GM21526 (cell line): ENCODE measurements at regions not wholly inside any gene's neighbourhood (a gene's known extent, or its start where the extent isn't known, plus 50 kb on each side); places are given as distances from the start of the nearest gene placed in this dataset.

Experiments used
- ATAC-seq: cut with Tn5 transposase; IDR thresholded peaks from one replicate; pipeline ENCODE4 v1.9.1; 2021; ENCODE audit warnings: moderate library complexity; ENCODE audit not compliant: unreplicated experiment, low FRiP score

GRCh38 chr22:47296405-47297260, 534.2 kb downstream of the TBC1D22A start:
- no peak for ATAC-seq

DNA sequence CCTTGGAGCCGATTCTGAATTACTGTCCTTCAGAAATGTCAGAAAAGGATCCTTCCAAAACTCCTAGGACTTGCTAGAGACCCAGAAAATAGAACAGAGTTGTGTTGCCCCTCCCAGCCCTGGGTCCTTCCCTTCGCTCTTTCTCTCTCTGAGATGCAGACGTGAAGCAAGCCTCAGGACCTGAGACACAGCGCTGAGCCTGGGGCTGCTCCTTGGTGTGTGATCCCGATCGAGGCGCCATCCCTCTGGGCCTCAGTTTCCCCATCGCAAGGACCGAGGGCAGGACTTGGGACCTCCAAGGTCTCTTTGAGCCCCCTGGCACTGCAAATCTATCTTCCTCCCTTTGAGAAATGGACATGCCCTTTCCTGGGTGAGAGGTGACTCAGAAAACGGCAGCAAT, 533.5 kb downstream of the TBC1D22A start:
- ATAC-seq, result no peak

- ATAC-seq, result no peak
Observed at GRCh38 chr22:47295226-47295901, 532.9 kb downstream of the TBC1D22A start.

DNA sequence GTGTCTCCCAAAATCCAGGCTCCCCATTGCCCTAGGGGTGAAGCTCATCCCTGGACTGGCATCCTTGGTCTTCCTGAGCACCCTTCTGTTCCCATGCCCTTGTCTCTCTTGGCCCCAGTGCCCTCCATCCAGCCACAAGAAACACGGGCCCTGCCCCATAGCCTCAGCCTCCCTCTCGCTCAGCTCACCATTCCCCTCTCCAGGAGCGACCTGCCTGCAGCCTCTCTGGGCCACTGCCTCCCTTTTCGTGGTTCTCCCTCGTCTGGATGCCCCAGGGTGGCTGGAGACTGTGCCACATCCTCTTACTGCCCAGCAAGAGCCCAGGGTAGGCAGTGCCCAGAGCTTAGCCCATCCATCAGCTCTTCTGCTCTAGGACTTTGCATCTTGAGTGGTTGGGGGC, 532.1 kb downstream of the TBC1D22A start:
- ATAC-seq, result no peak

DNA sequence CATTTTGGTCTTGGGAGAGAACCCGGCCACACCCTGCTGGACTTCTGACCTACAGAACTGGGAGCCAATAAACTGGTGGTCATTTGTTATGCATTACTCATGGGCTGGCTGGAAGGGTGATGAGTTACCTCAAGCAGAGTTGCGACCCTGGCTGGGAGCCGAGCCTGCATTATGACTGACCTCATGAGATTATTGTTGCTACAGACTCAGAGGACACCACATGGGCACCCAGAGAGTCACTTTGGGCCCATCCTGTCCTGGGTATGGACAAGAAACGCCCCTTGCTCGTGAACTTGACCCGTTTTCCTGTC, 531.7 kb downstream of the TBC1D22A start:
- ATAC-seq, result no peak

DNA sequence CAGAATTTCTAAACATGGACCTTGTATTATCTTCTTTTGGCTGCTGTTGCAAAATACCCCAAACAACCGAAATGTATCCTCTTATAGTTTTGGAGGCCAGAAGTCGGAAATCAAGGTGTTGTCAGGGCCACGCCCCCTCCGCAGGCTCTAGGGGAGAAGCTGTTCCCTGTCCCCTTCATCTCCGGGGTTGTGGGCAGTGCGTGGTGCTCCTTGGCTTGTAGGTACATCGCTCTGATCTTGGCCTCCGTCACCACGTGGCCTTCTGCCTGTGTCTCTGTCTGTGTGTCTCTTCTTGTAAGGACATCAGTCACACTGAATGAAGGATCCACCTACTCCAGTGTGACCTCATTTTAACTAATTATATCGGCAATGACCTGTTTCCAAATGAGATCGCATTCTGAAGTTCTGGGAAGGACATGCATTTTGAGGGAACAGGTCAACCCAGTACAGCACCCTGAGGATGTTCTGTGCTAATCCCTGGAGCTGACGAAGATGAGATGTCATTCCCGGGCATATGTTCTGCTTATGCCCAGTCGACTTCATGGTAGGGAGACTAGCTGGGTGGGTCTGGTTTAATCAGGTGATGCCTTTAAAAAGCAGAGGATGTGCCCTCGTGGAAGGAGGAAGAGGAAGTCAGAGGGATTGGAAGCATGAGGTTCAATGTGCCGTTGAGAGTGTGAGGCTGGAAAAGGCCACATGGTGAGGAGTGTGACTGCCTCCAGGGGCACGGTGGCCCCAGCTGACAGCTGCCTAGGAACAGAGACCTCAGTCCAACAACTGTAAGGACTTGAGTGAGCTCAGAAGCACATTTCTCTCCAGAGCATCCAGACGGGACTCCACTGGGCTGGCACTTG, 531.1 kb downstream of the TBC1D22A start:
- ATAC-seq, result no peak

DNA sequence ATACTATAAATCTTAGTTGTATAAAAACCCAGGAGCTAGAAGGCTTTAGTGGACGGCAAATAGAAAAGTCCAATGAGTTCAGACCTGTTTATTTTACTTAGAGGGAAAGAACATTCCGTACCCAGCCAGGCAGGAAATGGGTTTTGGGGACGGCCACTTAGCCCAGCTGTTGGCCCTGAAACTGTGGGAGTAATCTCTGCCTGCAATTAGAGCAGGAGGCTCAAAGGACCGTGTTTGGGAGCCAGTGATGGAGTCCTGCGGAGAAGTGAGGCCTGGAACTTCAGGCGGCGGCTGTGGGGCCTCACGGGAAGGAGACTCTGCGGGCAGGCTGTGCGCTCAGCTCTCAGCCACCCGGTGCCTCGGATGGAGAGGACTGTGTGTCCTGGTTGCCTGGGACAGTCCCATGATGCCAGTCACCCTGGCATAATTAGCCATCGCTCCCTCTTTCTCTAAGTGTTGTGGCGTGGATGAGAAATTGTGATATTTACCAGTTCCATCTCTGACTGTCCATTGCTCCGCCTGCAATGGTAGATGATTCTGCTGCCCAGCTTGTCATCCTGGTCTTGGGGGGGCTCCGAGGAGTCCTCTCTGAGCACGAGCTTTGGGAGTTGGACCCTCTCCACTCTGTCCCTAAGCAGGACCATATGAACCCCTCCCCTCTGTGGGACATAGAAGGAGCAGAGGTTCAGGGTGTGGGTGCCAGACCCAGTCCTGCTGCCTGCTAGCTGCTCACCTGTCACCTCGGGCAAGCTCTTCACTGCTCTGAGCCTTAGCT, 530.3 kb downstream of the TBC1D22A start:
- no peak for ATAC-seq

DNA sequence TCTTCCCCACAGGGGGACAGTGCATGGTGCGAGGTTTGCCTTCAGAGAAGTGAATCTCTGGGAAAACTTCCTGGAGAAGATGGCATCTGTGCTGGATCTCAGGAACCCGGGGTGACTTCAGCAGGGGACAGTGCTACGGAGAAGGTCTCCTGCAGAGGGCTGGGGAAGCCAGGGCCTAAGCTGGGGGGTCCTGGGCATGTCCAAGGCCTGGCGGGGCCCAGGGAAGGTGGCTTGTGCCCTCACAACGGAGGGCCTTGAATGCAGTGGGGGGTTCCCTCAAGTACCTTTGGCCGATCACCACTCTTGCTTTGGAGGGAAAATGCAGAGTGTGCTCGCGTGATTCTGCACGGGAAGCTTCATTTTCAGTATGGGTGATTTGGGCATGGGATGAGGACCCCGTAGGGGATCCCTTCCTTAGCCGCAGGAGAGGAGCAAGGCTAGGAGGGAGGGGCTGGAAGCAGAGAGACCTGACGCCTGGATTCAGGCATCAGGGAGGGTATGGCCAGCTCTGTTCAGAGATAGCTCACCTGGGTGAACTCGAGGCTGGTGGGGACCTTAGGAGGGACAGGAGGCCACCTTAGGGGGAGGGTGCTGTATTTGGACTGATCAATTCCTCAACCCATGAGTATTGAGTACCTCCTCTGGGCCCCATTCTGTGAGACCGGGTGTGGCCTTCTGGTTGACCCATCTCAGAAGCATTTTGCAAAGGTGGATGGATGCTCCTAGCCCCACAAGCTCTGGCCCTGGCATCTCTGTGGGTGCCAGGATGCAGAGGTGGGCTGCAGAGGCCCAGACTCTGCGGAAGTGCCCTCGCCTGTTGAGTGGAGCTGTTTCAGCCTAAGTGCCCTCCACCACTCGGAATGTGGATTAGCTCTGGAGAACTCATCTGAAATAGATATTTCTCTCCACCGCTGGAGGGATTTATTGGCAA, 529.4 kb downstream of the TBC1D22A start:
- no peak for ATAC-seq

- no peak for ATAC-seq
Observed at GRCh38 chr22:47290706-47291430, 528.4 kb downstream of the TBC1D22A start.

GRCh38 chr22:47289336-47289985, 527.0 kb downstream of the TBC1D22A start:
- no peak for ATAC-seq

DNA sequence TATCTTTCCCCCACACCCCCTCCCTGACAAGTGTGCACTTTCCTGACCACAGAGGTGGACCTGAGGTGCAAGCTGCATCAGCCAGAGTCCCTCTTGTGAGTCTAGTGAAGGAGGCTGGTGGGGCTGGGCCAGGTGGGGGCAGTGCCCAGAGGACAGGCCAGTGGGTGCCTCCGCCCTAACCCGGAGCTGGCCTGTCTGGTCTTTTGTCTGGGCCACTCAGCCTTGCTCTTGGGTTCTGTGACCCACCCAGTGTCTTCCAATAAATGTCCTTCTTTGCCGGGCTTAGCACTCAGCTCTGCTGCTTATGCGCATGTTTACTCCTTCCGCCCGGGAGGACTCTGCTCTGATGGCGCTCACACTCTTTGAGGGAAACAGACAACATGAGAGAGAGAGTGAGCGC, 526.2 kb downstream of the TBC1D22A start:
- no peak for ATAC-seq

DNA sequence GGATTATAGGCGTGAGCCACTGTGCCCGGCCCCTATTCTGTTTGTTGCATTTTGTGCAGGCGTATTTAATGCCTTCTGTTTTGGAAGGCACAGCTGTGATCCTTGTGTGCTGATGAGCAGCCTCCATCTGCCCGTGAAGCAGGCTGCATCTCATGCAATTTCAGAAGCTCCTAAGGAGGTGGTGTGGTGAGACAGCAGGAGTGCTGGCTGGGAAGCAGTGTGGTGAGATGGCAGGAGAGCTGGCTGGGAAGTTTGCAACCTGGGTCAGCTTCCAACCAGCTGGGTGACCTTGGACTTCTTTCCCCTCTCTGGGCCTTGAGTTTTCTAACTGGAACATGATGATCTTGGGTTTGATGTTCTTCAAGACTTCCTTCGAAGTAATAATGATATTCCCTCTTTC, 525.1 kb downstream of the TBC1D22A start:
- ATAC-seq, result no peak

DNA sequence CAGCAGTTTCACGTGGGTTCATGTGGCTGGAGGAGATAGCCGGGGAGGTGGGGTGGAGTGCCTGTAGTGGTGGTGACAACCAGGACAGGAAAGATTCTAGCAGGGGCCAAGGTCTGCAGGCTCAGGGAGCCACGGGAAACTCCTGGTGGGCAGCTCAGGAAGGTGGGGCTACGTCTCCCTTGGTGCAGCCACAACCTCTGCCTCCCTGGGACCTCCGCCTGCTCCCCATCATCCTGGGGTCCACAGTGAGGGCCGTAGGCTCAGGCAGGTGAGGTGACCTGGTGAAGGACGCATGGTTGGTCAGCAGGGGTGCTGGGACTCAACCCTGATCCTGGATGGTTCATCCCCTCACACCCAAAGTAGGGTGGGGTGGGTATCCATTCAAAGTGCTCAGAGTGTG, 524.1 kb downstream of the TBC1D22A start:
- ATAC-seq, result no peak

DNA sequence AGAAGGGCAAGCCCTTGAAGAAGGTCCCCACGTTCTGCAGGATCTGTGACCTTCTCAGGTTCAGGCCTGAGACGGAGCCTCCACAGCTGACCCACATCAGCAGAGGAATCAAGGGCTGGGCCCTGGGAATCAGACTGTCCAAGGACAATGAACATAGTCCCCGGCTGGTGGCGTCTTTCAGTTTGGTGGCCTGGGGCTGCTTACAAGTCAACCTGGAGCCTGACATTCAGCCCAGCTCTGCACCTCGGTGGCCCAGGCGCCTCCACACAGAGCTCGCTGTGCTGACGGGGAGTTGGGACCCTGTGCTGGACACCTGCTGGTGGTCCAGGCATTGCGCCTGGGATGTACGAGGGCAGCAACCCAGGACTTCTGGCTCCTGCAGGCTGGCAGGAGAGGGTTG, 523.5 kb downstream of the TBC1D22A start:
- ATAC-seq, result no peak

GRCh38 chr22:47284822-47285221, 522.4 kb downstream of the TBC1D22A start:
- ATAC-seq, result no peak

DNA sequence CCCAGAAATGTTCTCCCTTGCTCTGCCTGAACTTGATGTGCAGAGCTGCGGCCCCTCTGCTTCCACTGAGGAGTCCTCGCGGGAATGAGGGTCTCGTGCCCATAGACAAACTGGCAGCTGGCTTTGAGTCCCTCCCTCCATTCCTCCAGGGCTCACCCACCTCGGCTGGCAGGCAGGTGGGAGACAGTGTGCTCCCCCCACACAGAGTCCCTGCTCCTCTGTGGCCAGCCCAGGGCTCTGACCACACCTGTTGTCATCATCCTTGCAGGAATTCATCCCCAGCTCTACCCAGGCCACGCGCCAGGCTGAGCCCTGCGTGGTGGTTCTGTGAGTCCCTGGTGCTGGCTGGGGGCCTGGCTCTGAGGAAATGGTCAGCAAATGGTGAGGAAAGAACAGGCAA, 521.9 kb downstream of the TBC1D22A start:
- no peak for ATAC-seq

GRCh38 chr22:47283616-47284270, 521.3 kb downstream of the TBC1D22A start:
- no peak for ATAC-seq

DNA sequence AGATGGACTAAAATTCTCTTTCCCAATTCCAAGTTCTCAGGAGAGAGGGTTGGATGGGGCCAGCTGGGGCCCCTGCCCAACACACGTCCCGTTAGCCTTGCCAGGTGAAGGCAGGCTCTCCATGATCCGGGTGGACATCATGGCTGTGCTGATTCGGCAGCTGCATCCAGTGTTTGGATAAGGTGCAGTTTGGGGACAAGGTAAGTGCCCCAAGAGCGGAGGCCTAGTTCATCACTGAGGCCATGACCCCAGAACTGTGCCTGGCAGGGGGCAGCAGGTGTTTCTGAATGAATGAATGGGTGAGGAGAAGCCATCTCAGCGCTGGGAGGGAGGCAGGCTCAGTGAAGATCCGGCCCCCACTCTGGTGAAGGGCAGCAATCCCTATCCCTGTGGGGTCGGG, 520.4 kb downstream of the TBC1D22A start:
- ATAC-seq, result no peak
